ENCODE measurements at regions not wholly inside any gene's neighbourhood (a gene's known extent, or its start where the extent isn't known, plus 50 kb on each side); places are given as distances from the start of the nearest gene placed in this dataset.

DNA sequence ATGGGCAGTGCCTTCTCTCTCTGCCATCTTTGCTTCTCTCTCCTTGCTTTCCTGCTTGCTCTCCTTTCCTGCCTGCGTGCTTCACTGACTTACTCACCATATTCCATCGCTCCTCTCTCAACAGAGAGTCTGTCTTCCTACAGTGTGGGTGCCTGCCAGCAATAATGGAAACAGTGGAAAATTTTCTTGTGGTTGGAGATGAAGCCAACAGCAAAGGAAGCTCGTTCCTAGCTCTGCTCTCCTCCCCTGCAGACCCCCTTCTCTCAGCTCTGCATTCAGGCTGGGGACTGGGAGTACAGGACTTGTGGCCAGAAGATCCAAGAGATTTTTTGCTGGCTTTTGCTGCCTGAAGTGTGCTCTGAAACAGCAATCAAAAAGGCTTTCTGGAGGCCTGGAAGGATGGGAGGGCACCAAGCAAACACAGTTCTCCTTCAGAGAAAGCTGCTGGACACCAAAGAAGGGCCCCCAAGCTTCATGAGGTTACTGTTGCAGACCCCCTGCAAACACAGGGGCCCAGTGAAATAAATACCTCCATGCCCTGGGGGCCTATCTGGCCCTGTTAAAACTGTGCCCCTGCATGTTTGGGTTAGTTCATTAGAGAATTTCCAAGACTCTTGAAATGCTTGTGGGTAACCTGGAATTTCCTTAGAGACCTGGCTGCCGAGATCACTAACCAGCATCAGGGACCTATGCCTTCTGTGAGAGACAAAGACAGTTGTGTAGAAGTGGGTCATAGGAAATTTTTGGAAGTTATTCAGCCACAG is 149.9 kb upstream of the RASGRP1 start:
- Mint-ChIP-seq H3K4me3 (ENCODE audit: unreplicated experiment) (peak overlapping the region; percentile 9), H3K27ac (ENCODE audit: unreplicated experiment) (peak overlapping the region; percentile 98)

DNA sequence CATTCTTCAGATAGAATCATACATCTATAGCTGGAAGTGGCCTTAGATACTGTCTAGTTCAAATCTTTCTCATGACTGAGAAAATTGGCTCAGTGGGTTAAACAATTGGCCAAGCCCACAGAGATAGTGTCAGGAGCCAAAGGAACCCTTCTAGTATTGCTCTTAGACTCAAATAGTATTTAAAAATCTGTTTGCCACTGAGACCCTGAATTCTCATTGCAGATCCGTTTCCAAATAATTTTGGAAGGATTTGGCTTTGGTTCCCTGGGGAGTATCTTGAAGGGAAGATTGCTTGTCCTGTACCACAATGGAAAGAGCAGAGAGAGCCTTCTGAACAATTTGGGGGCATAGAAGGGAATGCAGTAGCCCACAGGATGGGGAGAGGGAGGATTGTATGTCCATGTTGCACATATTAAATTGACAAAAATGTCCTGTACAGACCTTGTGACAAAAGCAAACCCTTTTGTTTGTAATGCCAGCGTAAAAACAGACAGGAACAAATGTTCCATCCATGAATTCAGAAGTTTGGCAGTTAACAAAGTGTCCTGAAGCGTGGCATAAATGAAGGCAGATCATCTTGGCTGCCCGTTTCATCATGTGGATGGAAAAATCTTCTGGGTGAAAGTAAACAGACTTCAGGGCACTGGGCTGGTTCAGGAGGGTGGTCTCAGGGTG is 156.4 kb upstream of the RASGRP1 start:
- DNase-seq (ENCODE audit: low read depth) (no peak), FAIRE-seq (peak; percentile 37)
- TF ChIP-seq, protein P1, sequence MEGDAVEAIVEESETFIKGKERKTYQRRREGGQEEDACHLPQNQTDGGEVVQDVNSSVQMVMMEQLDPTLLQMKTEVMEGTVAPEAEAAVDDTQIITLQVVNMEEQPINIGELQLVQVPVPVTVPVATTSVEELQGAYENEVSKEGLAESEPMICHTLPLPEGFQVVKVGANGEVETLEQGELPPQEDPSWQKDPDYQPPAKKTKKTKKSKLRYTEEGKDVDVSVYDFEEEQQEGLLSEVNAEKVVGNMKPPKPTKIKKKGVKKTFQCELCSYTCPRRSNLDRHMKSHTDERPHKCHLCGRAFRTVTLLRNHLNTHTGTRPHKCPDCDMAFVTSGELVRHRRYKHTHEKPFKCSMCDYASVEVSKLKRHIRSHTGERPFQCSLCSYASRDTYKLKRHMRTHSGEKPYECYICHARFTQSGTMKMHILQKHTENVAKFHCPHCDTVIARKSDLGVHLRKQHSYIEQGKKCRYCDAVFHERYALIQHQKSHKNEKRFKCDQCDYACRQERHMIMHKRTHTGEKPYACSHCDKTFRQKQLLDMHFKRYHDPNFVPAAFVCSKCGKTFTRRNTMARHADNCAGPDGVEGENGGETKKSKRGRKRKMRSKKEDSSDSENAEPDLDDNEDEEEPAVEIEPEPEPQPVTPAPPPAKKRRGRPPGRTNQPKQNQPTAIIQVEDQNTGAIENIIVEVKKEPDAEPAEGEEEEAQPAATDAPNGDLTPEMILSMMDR (IDR thresholded peaks at IDR 0.05; ENCODE audit: insufficient read depth, low read depth, low read length): no peak
- no peak for TF ChIP-seq EZH2 (IDR thresholded peaks at IDR 0.05; ENCODE audit: insufficient read depth, low read length)
- Histone ChIP-seq H3K79me2 (ENCODE audit: insufficient read depth, low read length) (no peaks in the 10 kb centered on the region), H3K27ac (ENCODE audit: low read depth, low read length) (peak overlapping the region; percentile 14), H3K4me3 (ENCODE audit: insufficient read depth, low read depth, low read length) (no peak overlapping the region), H4K20me1 (ENCODE audit: insufficient read depth, low read length) (no peaks in the 10 kb centered on the region), H3K9ac (ENCODE audit: low read length) (no peak overlapping the region), H3K36me3 (ENCODE audit: insufficient read depth, low read length) (no peaks in the 10 kb centered on the region), H3K27me3 (ENCODE audit: insufficient read depth, low read length) (no peaks in the 10 kb centered on the region), H3K9me3 (ENCODE audit: insufficient read depth, low read depth, low read length) (no peaks in the 10 kb centered on the region), H3K4me1 (ENCODE audit: insufficient read depth, low read length) (peaks cover 5% of the 10 kb centered on the region), H2AFZ (ENCODE audit: low read depth, low read length) (peak overlapping the region; percentile 28), H3K4me2 (ENCODE audit: low read length) (peak overlapping the region; percentile 36)
- Mint-ChIP-seq H3K9me3 (ENCODE audit: unreplicated experiment) (peaks cover 1% of the 10 kb centered on the region), H3K27me3 (ENCODE audit: low read depth, unreplicated experiment) (no peaks in the 10 kb centered on the region), H3K4me3 (ENCODE audit: unreplicated experiment) (no peak overlapping the region), H3K4me1 (ENCODE audit: low read depth, unreplicated experiment) (peaks cover 13% of the 10 kb centered on the region), H3K27ac (ENCODE audit: unreplicated experiment) (peak overlapping the region; percentile 41), H3K36me3 (ENCODE audit: low read depth, unreplicated experiment) (no peaks in the 10 kb centered on the region)

More for the DNA sequence above, 149.9 kb upstream of the RASGRP1 start:
- Histone ChIP-seq H2AFZ (ENCODE audit: low read depth, low read length) (no peak overlapping the region), H4K20me1 (ENCODE audit: insufficient read depth, low read length) (no peaks in the 10 kb centered on the region), H3K36me3 (ENCODE audit: insufficient read depth, low read length) (no peaks in the 10 kb centered on the region), H3K4me1 (ENCODE audit: insufficient read depth, low read length) (peaks cover 22% of the 10 kb centered on the region), H3K4me3 (ENCODE audit: insufficient read depth, low read depth, low read length) (no peak overlapping the region), H3K4me2 (ENCODE audit: low read length) (peak overlapping the region; percentile 83), H3K9me3 (ENCODE audit: insufficient read depth, low read depth, low read length) (no peaks in the 10 kb centered on the region), H3K9ac (ENCODE audit: low read length) (peak overlapping the region; percentile 82), H3K27me3 (ENCODE audit: insufficient read depth, low read length) (no peaks in the 10 kb centered on the region), H3K27ac (ENCODE audit: low read depth, low read length) (peak overlapping the region; percentile 97), H3K79me2 (ENCODE audit: insufficient read depth, low read length) (no peaks in the 10 kb centered on the region)
- DNase-seq (ENCODE audit: low read depth): peak; percentile 99
- H3K36me3 Mint-ChIP-seq (ENCODE audit: low read depth, unreplicated experiment): no peaks in the 10 kb centered on the region
- H3K9me3 Mint-ChIP-seq (ENCODE audit: unreplicated experiment): peaks cover 3% of the 10 kb centered on the region
- H3K4me1 Mint-ChIP-seq (ENCODE audit: low read depth, unreplicated experiment): peaks cover 35% of the 10 kb centered on the region
- no peak for TF ChIP-seq EZH2 (IDR thresholded peaks at IDR 0.05; ENCODE audit: insufficient read depth, low read length)
- TF ChIP-seq, protein P1 (IDR thresholded peaks at IDR 0.05; ENCODE audit: insufficient read depth, low read depth, low read length): no peak
- peak; percentile 91 for FAIRE-seq
- no peaks in the 10 kb centered on the region for H3K27me3 Mint-ChIP-seq (ENCODE audit: low read depth, unreplicated experiment)
